Transverse colon (tissue), 4 donors: ENCODE measurements at regions not wholly inside any gene's neighbourhood (a gene's known extent, or its start where the extent isn't known, plus 50 kb on each side); places are given as distances from the start of the nearest gene placed in this dataset.

Experiments used
- DNase-seq: peaks from one replicate; pipeline ENCODE4 v3.0.0-alpha.2; 2019
- H3K27ac ChIP-seq, 4 donors: fragments of 200-600 bp; sonication (generic); 2 replicates each; pipeline ENCODE4 v1.5.1; 2016 to 2018; ENCODE audit warnings: inconsistent platforms in 4 of 4
- H3K27me3 ChIP-seq: fragments of 200-600 bp; sonication (generic); 2 replicates; pipeline ENCODE4 v1.5.1; 2017; ENCODE audit warnings: inconsistent platforms
- H3K36me3 ChIP-seq, 4 donors: fragments of 200-600 bp; sonication (generic); 2 replicates each; pipeline ENCODE4 v1.5.1; 2017 to 2019; ENCODE audit warnings: inconsistent platforms in 4 of 4
- H3K4me1 ChIP-seq, 4 donors: fragments of 200-600 bp; sonication (generic); 2 replicates each; pipeline ENCODE4 v1.5.1; 2017 to 2020; ENCODE audit warnings: inconsistent platforms in 4 of 4
- H3K4me3 ChIP-seq, 4 donors: fragments of 200-600 bp; sonication (generic); 1 replicate in 1 of 4; 2 replicates in 3 of 4; pipeline versions ENCODE4 v1.5.1 to v1.6.1; 2017 to 2019; ENCODE audit warnings: inconsistent platforms in 4 of 4
- H3K9me3 ChIP-seq, 2 donors: fragments of 200-600 bp; sonication (generic); 2 replicates each; pipeline ENCODE4 v1.5.1; 2017 to 2019; ENCODE audit warnings: inconsistent platforms in 2 of 2
- CTCF ChIP-seq, 5 experiments: fragments of 200-600 bp in 3 of 5; fragments of 450-650 bp in 2 of 5; sonication (generic) in 3 of 5; IDR thresholded peaks; 1 replicate in 2 of 5; 2 replicates in 3 of 5; pipeline ENCODE4 v1.5.1; 2016 to 2017; ENCODE audit warnings: antibody characterized with exemption in 5 of 5, inconsistent platforms in 3 of 5, mild to moderate bottlenecking in 2 of 5, moderate library complexity in 1 of 5
- EP300 ChIP-seq: sonication (generic); formaldehyde crosslinking; IDR thresholded peaks from one replicate; pipeline ENCODE4 v1.6.1; 2017; ENCODE audit warnings: antibody characterized with exemption, low read depth
- POLR2A ChIP-seq: fragments of 450-650 bp; IDR thresholded peaks from one replicate; pipeline ENCODE4 v1.6.1; 2016; ENCODE audit warnings: antibody characterized with exemption, mild to moderate bottlenecking, moderate library complexity
- POLR2AphosphoS5 ChIP-seq, 3 donors: sonication (generic); formaldehyde crosslinking; IDR thresholded peaks; one replicate each; pipeline ENCODE4 v1.6.1; 2016; ENCODE audit warnings: antibody characterized with exemption in 3 of 3
- WGBS, 2 donors: methylation state at CpG; one replicate each; pipeline ENCODE4 v1.1.5; 2018; ENCODE audit warnings: low coverage in 1 of 2; 5-methylcytosine and 5-hydroxymethylcytosine counted together
- in situ Hi-C, 4 donors: fragments of 200-750 bp; cut with MboI; loops; one replicate each; pipeline versions ENCODE4 v1.15.0 to v1.15.1; 2017; ENCODE audit warnings: low sequenced_read_pairs in 3 of 4, low pct_ligation_motif_present in 1 of 4, low pct_unique_long_range_greater_than_20kb in 1 of 4
- intact Hi-C: fragments of 100-400 bp; cut with DNase I; formaldehyde crosslinking; loops from one replicate; pipeline ENCODE4 v1.15.1; 2023; ENCODE audit warnings: low total_unique reads

DNA sequence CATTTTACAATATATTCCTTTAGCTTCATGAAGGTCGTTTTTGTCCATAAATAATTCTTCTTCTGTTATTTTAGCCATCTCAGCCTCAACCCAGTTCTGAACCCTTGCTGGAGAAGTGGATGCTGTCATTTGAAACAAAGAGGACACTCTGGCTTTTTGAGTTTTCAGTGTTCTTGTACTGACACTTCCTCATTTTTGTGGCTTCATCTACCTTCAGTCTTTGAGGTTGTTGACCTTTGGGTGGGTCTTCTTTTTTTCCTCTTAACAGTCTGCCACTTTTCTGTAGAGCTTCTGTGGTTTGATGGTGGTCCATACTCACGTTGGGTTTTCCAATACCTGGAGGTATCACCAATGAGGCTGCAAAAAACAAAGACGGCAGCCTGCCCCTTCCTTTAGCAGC, 650.9 kb downstream of the PDCD6IP start:
- no peak for DNase-seq
- H3K27ac ChIP-seq = no peak overlapping the region
- peaks cover 0 to 2% of the 10 kb centered on the region in 2 donors for H3K9me3 ChIP-seq
- no peaks in the 10 kb centered on the region for H3K36me3 ChIP-seq
- no peaks in the 10 kb centered on the region for H3K4me1 ChIP-seq
- intact Hi-C loops (no loop called here), in situ Hi-C loops (no loop called here)
- TF ChIP-seq POLR2A (no peak), CTCF (IDR thresholded peaks at IDR 0.05) (no peak), POLR2AphosphoS5 (IDR thresholded peaks at IDR 0.05) (no peak), EP300 (no peak)
- no peak overlapping the region for H3K4me3 ChIP-seq
- WGBS, 2 donors = 34 to 56% methylated on average over 2 to 3 of the region's 3 CpGs
- H3K27me3 ChIP-seq = no peaks in the 10 kb centered on the region

- WGBS, 2 donors = 67 to 89% methylated on average over 1 of the region's 1 CpG
- H3K27me3 ChIP-seq = no peaks in the 10 kb centered on the region
- in situ Hi-C loops (no loop called here), intact Hi-C loops (no loop called here)
- H3K36me3 ChIP-seq = no peaks in the 10 kb centered on the region
- H3K27ac ChIP-seq = no peak overlapping the region
- DNase-seq = no peak
- H3K9me3 ChIP-seq = peaks cover 4 to 16% of the 10 kb centered on the region in 2 donors
- TF ChIP-seq CTCF (IDR thresholded peaks at IDR 0.05) = no peak
- TF ChIP-seq EP300 = no peak
- no peak for TF ChIP-seq POLR2A
- TF ChIP-seq POLR2AphosphoS5 (IDR thresholded peaks at IDR 0.05) = no peak
- H3K4me1 ChIP-seq = no peaks in the 10 kb centered on the region
- no peak overlapping the region for H3K4me3 ChIP-seq
These were observed 665.0 kb downstream of the PDCD6IP start for GRCh38 chr3:34463414-34463813.

GRCh38 chr3:34464646-34465045, 666.2 kb downstream of the PDCD6IP start:
- 70 to 83% methylated on average over 4 of the region's 4 CpGs for WGBS, 2 donors
- Histone ChIP-seq H3K4me1 (no peaks in the 10 kb centered on the region), H3K4me3 (no peak overlapping the region), H3K27ac (no peak overlapping the region), H3K36me3 (no peaks in the 10 kb centered on the region), H3K27me3 (no peaks in the 10 kb centered on the region), H3K9me3 (peaks cover 4 to 5% of the 10 kb centered on the region in 2 donors)
- intact Hi-C loops (no loop called here), in situ Hi-C loops (no loop called here)
- no peak for DNase-seq
- TF ChIP-seq EP300 (no peak), POLR2AphosphoS5 (IDR thresholded peaks at IDR 0.05) (no peak)

DNA sequence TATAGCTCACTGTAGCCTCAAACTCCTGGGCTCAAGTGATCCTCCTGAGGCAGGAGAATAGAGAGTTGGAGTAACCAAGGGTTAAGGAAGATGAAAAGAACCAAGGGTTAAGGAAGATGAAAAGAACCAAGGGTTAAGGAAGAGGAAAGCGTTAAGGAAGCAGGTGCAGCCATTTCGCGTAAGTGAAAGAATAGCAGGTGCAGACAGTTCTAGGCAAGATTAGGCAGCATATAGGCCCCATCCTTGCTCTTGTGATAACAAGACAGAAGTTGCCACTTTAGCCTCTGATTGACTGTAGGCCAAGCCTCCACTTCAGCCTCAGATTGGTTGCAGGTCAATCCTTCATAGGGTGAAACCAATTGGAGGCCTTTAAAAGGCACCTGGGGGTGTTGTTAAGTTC, 677.4 kb downstream of the PDCD6IP start:
- H3K36me3 ChIP-seq = no peaks in the 10 kb centered on the region
- H3K4me1 ChIP-seq = no peaks in the 10 kb centered on the region
- intact Hi-C loops = no loop called here
- 68 to 75% methylated on average over 3 of the region's 3 CpGs for WGBS, 2 donors
- TF ChIP-seq POLR2A (no peak), CTCF (IDR thresholded peaks at IDR 0.05) (no peak), POLR2AphosphoS5 (IDR thresholded peaks at IDR 0.05) (no peak), EP300 (no peak)
- H3K27ac ChIP-seq = no peak overlapping the region
- DNase-seq = no peak
- in situ Hi-C loops = no loop called here
- H3K9me3 ChIP-seq = no peaks in the 10 kb centered on the region
- H3K4me3 ChIP-seq = no peak overlapping the region
- H3K27me3 ChIP-seq = no peaks in the 10 kb centered on the region

- 55 to 57% methylated on average over 1 of the region's 1 CpG for WGBS, 2 donors
- H3K27me3 ChIP-seq = no peaks in the 10 kb centered on the region
- no peaks in the 10 kb centered on the region for H3K4me1 ChIP-seq
- no peaks in the 10 kb centered on the region for H3K9me3 ChIP-seq
- H3K27ac ChIP-seq = no peak overlapping the region
- in situ Hi-C loops = no loop called here
- no peaks in the 10 kb centered on the region for H3K36me3 ChIP-seq
- no peak for TF ChIP-seq POLR2AphosphoS5 (IDR thresholded peaks at IDR 0.05)
- TF ChIP-seq CTCF (IDR thresholded peaks at IDR 0.05) = no peak
- no peak for TF ChIP-seq EP300
- TF ChIP-seq POLR2A = no peak
- H3K4me3 ChIP-seq = no peak overlapping the region
- DNase-seq = no peak
- intact Hi-C loops = no loop called here
These were observed 685.0 kb downstream of the PDCD6IP start for GRCh38 chr3:34483311-34483887.
